ENCODE measurements at regions not wholly inside any gene's neighbourhood (a gene's known extent, or its start where the extent isn't known, plus 50 kb on each side); places are given as distances from the start of the nearest gene placed in this dataset.
"Not testable (repeated sequence)": the region's sequence is repeated elsewhere in the genome, so short reads cannot be mapped to it uniquely, and the experiment has no call there.

- no peak for DNase-seq
- H3K27me3 Mint-ChIP-seq = peaks cover 28 to 30% of the 10 kb centered on the region in 2 donors
- H3K9me3 Mint-ChIP-seq = no peaks in the 10 kb centered on the region
- peaks cover 0 to 2% of the 10 kb centered on the region in 2 donors for H3K36me3 Mint-ChIP-seq
- ATAC-seq (replicated peaks) = no peak
- H3K4me1 Mint-ChIP-seq = peaks cover 0 to 9% of the 10 kb centered on the region in 2 donors
- no peak overlapping the region for H3K4me3 Mint-ChIP-seq
- no peak overlapping the region for H3K27ac Mint-ChIP-seq
These were observed 90.9 kb downstream of the IER5 start for GRCh38 chr1:181179279-181179986.

GRCh38 chr1:181179987-181180365 is 91.5 kb downstream of the IER5 start:
- Mint-ChIP-seq H3K9me3 (no peaks in the 10 kb centered on the region), H3K27me3 (peaks cover 32 to 35% of the 10 kb centered on the region in 2 donors), H3K4me1 (peaks cover 0 to 9% of the 10 kb centered on the region in 2 donors), H3K27ac (no peak overlapping the region), H3K4me3 (no peak overlapping the region), H3K36me3 (peaks cover 0 to 2% of the 10 kb centered on the region in 2 donors)
- no peak for DNase-seq
- peak; percentile 33 to 53 for ATAC-seq (replicated peaks)

- DNase-seq (no peak), ATAC-seq (replicated peaks) (no peak)
- H3K36me3 Mint-ChIP-seq = peaks cover 0 to 2% of the 10 kb centered on the region in 2 donors
- no peak overlapping the region for H3K27ac Mint-ChIP-seq
- H3K4me3 Mint-ChIP-seq = no peak overlapping the region
- H3K4me1 Mint-ChIP-seq = peaks cover 0 to 9% of the 10 kb centered on the region in 2 donors
- H3K27me3 Mint-ChIP-seq = peaks cover 36 to 38% of the 10 kb centered on the region in 2 donors
- peaks cover 0 to 2% of the 10 kb centered on the region in 2 donors for H3K9me3 Mint-ChIP-seq
These were observed 92.0 kb downstream of the IER5 start for GRCh38 chr1:181180407-181181031.

GRCh38 chr1:181181792-181182585 is 93.5 kb downstream of the IER5 start:
- Mint-ChIP-seq H3K36me3 (peaks cover 0 to 2% of the 10 kb centered on the region in 2 donors), H3K9me3 (peaks cover 0 to 3% of the 10 kb centered on the region in 2 donors), H3K4me1 (peaks cover under 1 to 9% of the 10 kb centered on the region in 2 donors), H3K27me3 (peaks cover 40 to 42% of the 10 kb centered on the region in 2 donors), H3K27ac (no peak overlapping the region), H3K4me3 (no peak overlapping the region)
- no peak for ATAC-seq (replicated peaks)
- no peak for DNase-seq

DNA sequence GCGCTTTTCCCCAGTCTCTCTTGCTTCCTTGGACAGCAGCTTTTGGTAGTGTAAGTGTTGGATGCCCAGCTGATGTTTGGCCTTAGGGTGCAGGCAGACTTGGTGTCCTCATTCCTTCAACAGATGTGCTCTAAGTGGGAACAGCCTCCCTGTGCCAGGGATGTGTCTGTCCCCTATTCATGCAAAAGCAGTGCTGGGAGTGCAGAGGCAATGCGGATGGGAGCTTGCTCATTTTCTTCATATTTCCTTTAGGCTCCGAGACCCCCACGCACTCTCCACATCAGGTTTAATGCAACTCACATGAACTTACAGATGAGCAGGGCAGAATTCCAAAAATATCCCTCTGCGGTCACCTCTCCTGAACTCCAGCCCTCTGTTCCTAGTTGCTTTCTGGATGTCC is 96.1 kb downstream of the IER5 start:
- H3K9me3 Mint-ChIP-seq = peaks cover 0 to 3% of the 10 kb centered on the region in 2 donors
- no peak overlapping the region for H3K4me3 Mint-ChIP-seq
- H3K27me3 Mint-ChIP-seq = peaks cover 47 to 57% of the 10 kb centered on the region in 2 donors
- ATAC-seq (replicated peaks) (no peak), DNase-seq (no peak)
- no peak overlapping the region for H3K27ac Mint-ChIP-seq
- no peaks in the 10 kb centered on the region for H3K36me3 Mint-ChIP-seq
- peaks cover 3 to 11% of the 10 kb centered on the region in 2 donors for H3K4me1 Mint-ChIP-seq

DNA sequence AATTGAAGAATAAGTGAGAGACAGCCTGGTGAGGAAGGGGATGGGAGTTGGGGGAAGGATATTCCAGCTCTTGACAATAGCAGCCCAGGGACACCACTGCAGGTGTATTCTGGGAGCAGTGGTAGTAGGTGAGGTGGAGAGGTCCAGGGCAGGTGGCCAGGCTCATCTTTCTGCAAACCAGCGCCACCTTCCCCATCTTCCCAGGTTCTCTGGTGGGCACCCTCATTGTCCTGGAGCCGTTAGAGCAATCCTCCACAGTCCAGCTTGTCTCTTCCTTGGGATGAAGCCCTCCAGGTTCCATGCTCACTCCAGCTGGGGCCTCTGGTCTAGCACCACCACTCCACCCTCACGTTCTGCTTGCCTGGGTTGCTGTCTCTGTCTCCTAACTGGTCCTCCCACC is 97.0 kb downstream of the IER5 start:
- H3K4me1 Mint-ChIP-seq = peaks cover 5 to 8% of the 10 kb centered on the region in 2 donors
- H3K36me3 Mint-ChIP-seq = no peaks in the 10 kb centered on the region
- no peak for DNase-seq
- no peak overlapping the region for H3K27ac Mint-ChIP-seq
- peaks cover 53 to 55% of the 10 kb centered on the region in 2 donors for H3K27me3 Mint-ChIP-seq
- ATAC-seq (replicated peaks) = no peak
- H3K4me3 Mint-ChIP-seq = no peak overlapping the region
- H3K9me3 Mint-ChIP-seq = peaks cover 0 to 3% of the 10 kb centered on the region in 2 donors

GRCh38 chr1:181186133-181186532 is 97.6 kb downstream of the IER5 start:
- H3K4me3 Mint-ChIP-seq = not testable (repeated sequence)

DNA sequence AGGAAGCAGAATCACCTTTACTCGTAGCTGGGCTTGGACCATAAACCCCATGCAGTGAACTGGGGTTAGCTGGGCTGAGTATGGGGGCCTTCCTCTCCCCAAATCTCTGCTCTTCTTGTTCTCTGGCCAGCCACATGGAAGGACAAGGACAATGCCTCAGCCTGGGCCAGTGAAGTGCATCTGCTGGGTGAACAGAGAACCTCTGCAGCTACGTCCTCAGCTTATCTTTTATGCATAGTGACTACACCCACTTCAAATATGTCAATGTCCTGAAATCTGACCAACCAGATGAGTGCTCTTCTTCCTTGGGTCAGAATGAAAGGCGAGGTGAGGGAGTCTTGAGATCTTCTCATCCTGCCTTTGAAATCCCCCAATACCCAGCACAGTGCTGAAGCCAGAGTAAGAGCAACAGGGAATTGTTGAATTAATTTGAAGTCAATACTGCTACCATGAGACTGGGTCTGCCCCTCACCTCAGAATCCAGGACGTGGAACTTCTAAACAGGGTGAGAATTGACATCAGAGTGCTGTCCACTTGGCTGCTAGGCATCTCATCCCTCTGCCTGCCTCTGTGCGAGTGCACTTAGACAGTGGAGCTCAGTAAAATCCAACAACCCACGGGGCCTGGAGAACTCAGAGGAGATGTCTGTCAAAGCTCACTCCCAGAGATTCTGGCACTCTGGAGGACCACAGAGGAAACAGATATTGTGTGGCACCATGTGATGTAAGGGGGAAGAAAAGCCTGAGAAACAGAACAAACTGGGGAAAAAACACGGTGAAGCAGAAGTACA is 99.0 kb downstream of the IER5 start:
- ATAC-seq (replicated peaks) (no peak), DNase-seq (no peak)
- Mint-ChIP-seq H3K27ac (no peak overlapping the region), H3K4me3 (no peak overlapping the region), H3K9me3 (peaks cover 0 to 3% of the 10 kb centered on the region in 2 donors), H3K27me3 (peaks cover 57 to 68% of the 10 kb centered on the region in 2 donors), H3K4me1 (peaks cover 5 to 6% of the 10 kb centered on the region in 2 donors), H3K36me3 (no peaks in the 10 kb centered on the region)

More at GRCh38 chr1:181186133-181186532, 97.6 kb downstream of the IER5 start:
- H3K36me3 Mint-ChIP-seq; H3K9me3 Mint-ChIP-seq; H3K27ac Mint-ChIP-seq; ATAC-seq (replicated peaks); DNase-seq; H3K4me1 Mint-ChIP-seq: not testable (repeated sequence)
- peaks cover 57 to 60% of the 10 kb centered on the region in 2 donors for H3K27me3 Mint-ChIP-seq

DNA sequence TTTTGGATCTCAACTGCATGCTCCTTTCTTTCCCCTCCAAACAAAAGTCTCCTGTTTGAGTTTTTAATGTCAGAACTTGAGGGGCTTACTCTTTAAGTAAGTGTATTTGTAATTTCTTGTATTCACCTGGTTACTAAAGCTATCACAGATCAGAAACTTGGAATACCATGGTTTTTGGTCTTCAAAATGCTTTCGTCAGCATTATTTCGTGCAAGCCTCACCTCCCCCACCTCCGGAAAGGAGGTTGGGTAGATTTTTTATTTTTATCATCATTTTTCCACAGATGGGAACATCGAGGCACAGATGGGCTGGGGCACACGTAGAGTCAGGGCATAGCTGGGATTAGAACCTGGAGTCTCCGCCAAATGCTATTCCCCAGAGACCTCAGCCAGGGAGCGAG is 100.7 kb downstream of the IER5 start:
- ATAC-seq (replicated peaks) (no peak), DNase-seq (no peak)
- peaks cover 4 to 9% of the 10 kb centered on the region in 2 donors for H3K9me3 Mint-ChIP-seq
- H3K36me3 Mint-ChIP-seq = peaks cover 4 to 5% of the 10 kb centered on the region in 2 donors
- H3K4me3 Mint-ChIP-seq = no peak overlapping the region
- peaks cover 5 to 6% of the 10 kb centered on the region in 2 donors for H3K4me1 Mint-ChIP-seq
- H3K27me3 Mint-ChIP-seq = peaks cover 57 to 69% of the 10 kb centered on the region in 2 donors
- no peak overlapping the region for H3K27ac Mint-ChIP-seq

DNA sequence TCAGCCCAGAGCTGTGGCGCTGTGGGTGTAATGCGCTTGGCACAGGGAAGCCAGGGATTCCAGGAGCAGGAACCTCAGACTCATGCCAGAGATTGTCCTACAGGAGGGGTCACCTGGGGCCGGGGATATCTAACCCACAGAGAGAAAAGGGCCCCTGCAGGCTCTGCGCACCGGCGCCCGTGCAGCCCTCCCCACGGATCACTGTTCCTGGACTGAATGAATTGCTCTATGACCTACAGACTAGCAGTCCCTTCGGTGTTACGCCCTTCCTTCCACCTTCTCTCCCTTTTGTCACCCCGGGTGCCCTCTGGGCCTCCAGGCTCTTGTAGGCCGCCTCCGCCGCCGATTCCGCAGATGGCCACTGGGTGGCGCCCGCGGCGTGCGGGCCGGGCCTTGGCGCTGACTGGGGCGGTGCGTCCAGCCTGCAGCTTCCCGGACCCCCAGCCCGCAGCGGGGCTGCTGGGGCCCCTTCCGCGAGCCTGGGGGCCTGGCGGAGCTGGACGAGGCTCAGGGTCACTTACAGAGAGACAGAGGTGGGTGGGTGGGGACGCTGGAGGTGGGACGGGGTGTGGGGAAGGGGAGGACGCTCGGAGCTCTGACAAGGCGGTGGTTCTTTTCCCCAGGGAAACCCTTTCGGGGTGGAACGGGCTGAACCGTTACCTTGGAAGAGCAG is 101.3 kb downstream of the IER5 start:
- H3K4me3 Mint-ChIP-seq = peak overlapping the region; percentile 10 to 20

GRCh38 chr1:181190364-181191035 is 102.0 kb downstream of the IER5 start:
- peak overlapping the region; percentile 10 to 20 for H3K4me3 Mint-ChIP-seq
- peaks cover 52 to 68% of the 10 kb centered on the region in 2 donors for H3K27me3 Mint-ChIP-seq
- peaks cover 5 to 8% of the 10 kb centered on the region in 2 donors for H3K9me3 Mint-ChIP-seq
- DNase-seq (no peak), ATAC-seq (replicated peaks) (no peak)
- peaks cover 5 to 6% of the 10 kb centered on the region in 2 donors for H3K36me3 Mint-ChIP-seq
- no peak overlapping the region for H3K27ac Mint-ChIP-seq
- H3K4me1 Mint-ChIP-seq = peaks cover 5 to 6% of the 10 kb centered on the region in 2 donors

More for the DNA sequence above, 101.3 kb downstream of the IER5 start:
- peak; percentile 59 for DNase-seq
- Mint-ChIP-seq H3K27me3 (peaks cover 53 to 68% of the 10 kb centered on the region in 2 donors), H3K27ac (no peak overlapping the region), H3K9me3 (peaks cover 5 to 10% of the 10 kb centered on the region in 2 donors), H3K36me3 (peaks cover 5 to 6% of the 10 kb centered on the region in 2 donors), H3K4me1 (peaks cover 5 to 6% of the 10 kb centered on the region in 2 donors)
- ATAC-seq (replicated peaks) = peak; percentile 90 to 95

- no peak overlapping the region for H3K27ac Mint-ChIP-seq
- no peak for DNase-seq
- ATAC-seq (replicated peaks) = no peak
- peaks cover 45 to 61% of the 10 kb centered on the region in 2 donors for H3K27me3 Mint-ChIP-seq
- peaks cover 5 to 7% of the 10 kb centered on the region in 2 donors for H3K9me3 Mint-ChIP-seq
- peaks cover 5 to 6% of the 10 kb centered on the region in 2 donors for H3K36me3 Mint-ChIP-seq
- no peak overlapping the region for H3K4me3 Mint-ChIP-seq
- peaks cover 5 to 6% of the 10 kb centered on the region in 2 donors for H3K4me1 Mint-ChIP-seq
These were observed 103.1 kb downstream of the IER5 start for GRCh38 chr1:181191494-181192040.
